HG02571 (cell line): ENCODE measurements at regions not wholly inside any gene's neighbourhood (a gene's known extent, or its start where the extent isn't known, plus 50 kb on each side); places are given as distances from the start of the nearest gene placed in this dataset.
"Not testable (repeated sequence)": the region's sequence is repeated elsewhere in the genome, so short reads cannot be mapped to it uniquely, and the experiment has no call there.

Experiments used
- ATAC-seq: cut with Tn5 transposase; IDR thresholded peaks from one replicate; pipeline ENCODE4 v1.9.1; 2021; ENCODE audit warnings: mild to moderate bottlenecking, moderate library complexity; ENCODE audit not compliant: unreplicated experiment

GRCh38 chr19:31444931-31445330 is 95.7 kb upstream of the TSHZ3 start:
- ATAC-seq = no peak

GRCh38 chr19:31445406-31445805 is 96.2 kb upstream of the TSHZ3 start:
- ATAC-seq = no peak

- ATAC-seq = no peak
Measured at GRCh38 chr19:31448221-31448657, 99.0 kb upstream of the TSHZ3 start.

- no peak for ATAC-seq
Measured at GRCh38 chr19:31449379-31449778, 100.1 kb upstream of the TSHZ3 start.

GRCh38 chr19:31450696-31451095 is 101.5 kb upstream of the TSHZ3 start:
- ATAC-seq = no peak

- no peak for ATAC-seq
Measured at GRCh38 chr19:31451686-31452330, 102.6 kb upstream of the TSHZ3 start.

GRCh38 chr19:31459430-31459829 is 110.2 kb upstream of the TSHZ3 start:
- no peak for ATAC-seq

- no peak for ATAC-seq
Measured at GRCh38 chr19:31461814-31462539, 112.7 kb upstream of the TSHZ3 start.

GRCh38 chr19:31470229-31470939 is 121.1 kb upstream of the TSHZ3 start:
- ATAC-seq = no peak

GRCh38 chr19:31470952-31471351 is 121.7 kb upstream of the TSHZ3 start:
- ATAC-seq = no peak

GRCh38 chr19:31478241-31478640 is 129.0 kb upstream of the TSHZ3 start:
- no peak for ATAC-seq

GRCh38 chr19:31483226-31483857 is 134.1 kb upstream of the TSHZ3 start:
- ATAC-seq = no peak

- not testable (repeated sequence) for ATAC-seq
Measured at GRCh38 chr19:31484858-31485410, 135.7 kb upstream of the TSHZ3 start.

- no peak for ATAC-seq
Measured at GRCh38 chr19:31485472-31485871, 136.2 kb upstream of the TSHZ3 start.

- no peak for ATAC-seq
Measured at GRCh38 chr19:31491242-31491641, 142.0 kb upstream of the TSHZ3 start.

- no peak for ATAC-seq
Measured at GRCh38 chr19:31492050-31492449, 142.8 kb upstream of the TSHZ3 start.

GRCh38 chr19:31496076-31496475 is 146.8 kb upstream of the TSHZ3 start:
- no peak for ATAC-seq

GRCh38 chr19:31497709-31498108 is 148.5 kb upstream of the TSHZ3 start:
- ATAC-seq = no peak

- ATAC-seq = no peak
Measured at GRCh38 chr19:31498781-31499180, 149.5 kb upstream of the TSHZ3 start.

- ATAC-seq = no peak
Measured at GRCh38 chr19:31499281-31500196, 150.3 kb upstream of the TSHZ3 start.
